ENCODE measurements at regions not wholly inside any gene's neighbourhood (a gene's known extent, or its start where the extent isn't known, plus 50 kb on each side); places are given as distances from the start of the nearest gene placed in this dataset.

- no peak for DNase-seq (ENCODE audit: low read depth in 2 of 2)
Observed at GRCh38 chr3:18886331-18886730, 262.0 kb upstream of the KCNH8 start.

- no peak for DNase-seq (ENCODE audit: low read depth in 2 of 2)
Observed at GRCh38 chr3:18885612-18886011, 262.7 kb upstream of the KCNH8 start.

GRCh38 chr3:18883571-18883970, 264.7 kb upstream of the KCNH8 start:
- no peak for DNase-seq (ENCODE audit: low read depth in 2 of 2)

- no peak for DNase-seq (ENCODE audit: low read depth in 2 of 2)
Observed at GRCh38 chr3:18880691-18881090, 267.6 kb upstream of the KCNH8 start.

GRCh38 chr3:18872466-18872865, 275.8 kb upstream of the KCNH8 start:
- DNase-seq (ENCODE audit: low read depth in 2 of 2): no peak

GRCh38 chr3:18870642-18871041, 277.7 kb upstream of the KCNH8 start:
- no peak for DNase-seq (ENCODE audit: low read depth in 2 of 2)

- no peak for DNase-seq (ENCODE audit: low read depth in 2 of 2)
Observed at GRCh38 chr3:18870074-18870640, 278.2 kb upstream of the KCNH8 start.

GRCh38 chr3:18868911-18869689, 279.2 kb upstream of the KCNH8 start:
- peak in 1 of 2 donors; percentile 18 for DNase-seq (ENCODE audit: low read depth in 2 of 2)

GRCh38 chr3:18866899-18867298, 281.4 kb upstream of the KCNH8 start:
- DNase-seq (ENCODE audit: low read depth in 2 of 2): no peak

GRCh38 chr3:18864933-18865731, 283.2 kb upstream of the KCNH8 start:
- no peak for DNase-seq (ENCODE audit: low read depth in 2 of 2)

GRCh38 chr3:18862077-18862476, 286.2 kb upstream of the KCNH8 start:
- DNase-seq (ENCODE audit: low read depth in 2 of 2): no peak

GRCh38 chr3:18861137-18861536, 287.2 kb upstream of the KCNH8 start:
- no peak for DNase-seq (ENCODE audit: low read depth in 2 of 2)

- DNase-seq (ENCODE audit: low read depth in 2 of 2): no peak
Observed at GRCh38 chr3:18853269-18853668, 295.0 kb upstream of the KCNH8 start.

GRCh38 chr3:18847583-18848197, 300.6 kb upstream of the KCNH8 start:
- no peak for DNase-seq (ENCODE audit: low read depth in 2 of 2)

- no peak for DNase-seq (ENCODE audit: low read depth in 2 of 2)
Observed at GRCh38 chr3:18843983-18844382, 304.3 kb upstream of the KCNH8 start.

- no peak for DNase-seq (ENCODE audit: low read depth in 2 of 2)
Observed at GRCh38 chr3:18843188-18843587, 305.1 kb upstream of the KCNH8 start.

- no peak for DNase-seq (ENCODE audit: low read depth in 2 of 2)
Observed at GRCh38 chr3:18841422-18842343, 306.6 kb upstream of the KCNH8 start.

GRCh38 chr3:18840535-18841137, 307.7 kb upstream of the KCNH8 start:
- no peak for DNase-seq (ENCODE audit: low read depth in 2 of 2)

- no peak for DNase-seq (ENCODE audit: low read depth in 2 of 2)
Observed at GRCh38 chr3:18838758-18839157, 309.6 kb upstream of the KCNH8 start.

GRCh38 chr3:18837137-18837755, 311.1 kb upstream of the KCNH8 start:
- no peak for DNase-seq (ENCODE audit: low read depth in 2 of 2)
